Neural crest cell (in vitro differentiated cells): ENCODE measurements at regions not wholly inside any gene's neighbourhood (a gene's known extent, or its start where the extent isn't known, plus 50 kb on each side); places are given as distances from the start of the nearest gene placed in this dataset.

Experiments used
- DNase-seq: peaks from one replicate; pipeline ENCODE4 v3.0.0; 2021; ENCODE audit warnings: low read depth, mixed read lengths, low spot score
- H3K27ac Mint-ChIP-seq: one replicate; pipeline ENCODE4 v1.8.0; 2021; ENCODE audit warnings: mild to moderate bottlenecking, mixed read lengths; ENCODE audit not compliant: unreplicated experiment
- H3K27me3 Mint-ChIP-seq: 2 replicates; pipeline ENCODE4 v1.8.0; 2021; ENCODE audit warnings: low read depth, mild to moderate bottlenecking, mixed read lengths
- H3K36me3 Mint-ChIP-seq: 2 replicates; pipeline ENCODE4 v1.8.0; 2021; ENCODE audit warnings: low read depth, mild to moderate bottlenecking, mixed read lengths
- H3K4me1 Mint-ChIP-seq: 2 replicates; pipeline ENCODE4 v1.8.0; 2021; ENCODE audit warnings: mixed read lengths
- H3K4me3 Mint-ChIP-seq: one replicate; pipeline ENCODE4 v1.8.0; 2021; ENCODE audit warnings: mild to moderate bottlenecking, mixed read lengths
- H3K9me3 Mint-ChIP-seq: 2 replicates; pipeline ENCODE4 v1.8.0; 2021; ENCODE audit warnings: mixed read lengths
- CTCF ChIP-seq: fragments of 200-600 bp; sonication (generic); conservative IDR thresholded peaks from 2 replicates; pipeline ENCODE4 v1.5.0; 2021; ENCODE audit warnings: antibody characterized with exemption, mild to moderate bottlenecking

DNA sequence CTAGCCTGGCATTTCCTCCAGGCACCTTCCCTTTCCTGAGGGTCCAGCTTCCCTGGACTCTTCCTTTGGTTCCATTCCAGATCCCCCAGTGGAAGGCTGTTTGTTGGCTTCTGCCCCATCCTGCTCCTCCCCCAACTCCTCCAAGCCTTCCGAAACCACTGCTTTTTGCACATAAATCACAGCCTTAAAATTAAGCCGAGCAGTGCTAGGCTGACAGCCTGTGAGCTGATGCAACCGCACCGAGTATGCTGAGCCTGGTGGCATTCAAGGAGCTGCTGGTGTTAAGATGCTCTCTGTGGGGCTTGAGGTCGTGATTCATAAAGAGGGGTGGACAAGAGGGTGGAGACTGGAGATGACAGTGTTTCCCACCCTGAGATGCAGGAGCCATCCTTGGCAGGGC, 266.6 kb upstream of the C1orf174 start:
- Mint-ChIP-seq H3K36me3 (no peaks in the 10 kb centered on the region), H3K4me1 (peaks cover 16% of the 10 kb centered on the region), H3K4me3 (no peak overlapping the region), H3K9me3 (no peaks in the 10 kb centered on the region), H3K27ac (no peak overlapping the region), H3K27me3 (peaks cover 2% of the 10 kb centered on the region)
- no peak for TF ChIP-seq CTCF
- no peak for DNase-seq

DNA sequence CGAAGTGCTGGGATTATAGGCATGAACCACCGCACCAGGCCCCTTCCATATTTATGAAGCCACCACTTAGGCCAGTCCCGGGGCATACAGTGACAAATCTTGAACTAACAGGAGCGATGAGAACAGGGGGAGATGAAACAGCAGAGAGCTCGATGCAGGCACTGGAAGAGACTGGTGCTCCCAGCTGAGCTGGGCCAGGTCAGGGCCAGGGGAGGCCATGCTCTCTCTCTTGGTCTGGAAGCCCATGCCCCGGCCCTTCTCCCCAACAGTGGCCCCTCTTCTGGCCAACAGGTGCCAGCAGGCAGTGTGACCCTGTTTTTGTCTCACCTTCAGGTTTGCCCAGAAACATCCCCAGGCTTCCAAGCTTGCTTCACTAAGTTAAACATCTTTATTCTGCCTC, 269.9 kb upstream of the C1orf174 start:
- TF ChIP-seq CTCF: no peak
- H3K9me3 Mint-ChIP-seq: no peaks in the 10 kb centered on the region
- no peaks in the 10 kb centered on the region for H3K36me3 Mint-ChIP-seq
- H3K4me1 Mint-ChIP-seq: peaks cover 10% of the 10 kb centered on the region
- H3K27me3 Mint-ChIP-seq: peaks cover 8% of the 10 kb centered on the region
- no peak overlapping the region for H3K27ac Mint-ChIP-seq
- no peak overlapping the region for H3K4me3 Mint-ChIP-seq
- DNase-seq: no peak

DNA sequence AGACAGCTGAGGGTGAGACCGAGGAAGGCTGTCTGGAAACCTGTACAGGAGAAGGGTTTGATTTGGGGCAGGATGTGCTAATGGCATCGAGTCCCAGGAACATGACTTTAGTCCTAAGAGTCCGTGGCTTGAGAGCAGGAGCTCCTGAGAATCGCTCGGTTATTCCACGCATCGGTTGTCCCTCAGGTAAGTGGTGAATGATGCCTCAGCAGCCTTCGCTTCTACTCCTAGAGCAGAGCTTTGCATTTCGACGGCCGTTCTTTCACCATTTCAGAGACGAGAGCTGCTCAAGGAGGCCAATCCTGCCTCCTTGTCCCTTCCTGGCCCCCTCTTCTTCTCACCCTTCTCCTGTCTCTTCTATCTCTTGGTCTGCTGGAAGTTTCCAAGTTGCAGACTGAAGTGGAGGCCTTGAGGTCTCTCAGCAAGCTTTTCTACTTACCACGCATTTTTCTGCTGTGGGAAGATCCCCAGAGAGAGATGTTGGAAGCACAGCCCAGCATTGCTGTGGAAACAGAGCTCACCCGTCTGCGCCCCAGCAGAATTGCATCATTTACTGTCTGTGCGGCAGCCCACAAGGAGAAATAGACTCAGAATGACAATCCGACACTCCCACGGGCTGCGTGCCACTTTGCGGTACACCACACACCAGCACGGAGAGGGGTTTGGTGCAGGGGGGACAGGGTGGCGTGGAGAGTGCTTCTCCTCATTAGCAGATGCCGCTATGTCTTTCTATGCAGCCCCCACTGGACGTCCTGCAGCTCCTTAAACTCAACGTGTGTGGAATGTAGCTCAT, 270.7 kb upstream of the C1orf174 start:
- no peaks in the 10 kb centered on the region for H3K36me3 Mint-ChIP-seq
- peaks cover 8% of the 10 kb centered on the region for H3K27me3 Mint-ChIP-seq
- no peak overlapping the region for H3K4me3 Mint-ChIP-seq
- no peaks in the 10 kb centered on the region for H3K9me3 Mint-ChIP-seq
- H3K4me1 Mint-ChIP-seq: peaks cover 3% of the 10 kb centered on the region
- H3K27ac Mint-ChIP-seq: no peak overlapping the region
- no peak for TF ChIP-seq CTCF
- no peak for DNase-seq

- no peak for TF ChIP-seq CTCF
- H3K27ac Mint-ChIP-seq: no peak overlapping the region
- no peaks in the 10 kb centered on the region for H3K36me3 Mint-ChIP-seq
- H3K27me3 Mint-ChIP-seq: peaks cover 8% of the 10 kb centered on the region
- no peak overlapping the region for H3K4me3 Mint-ChIP-seq
- no peaks in the 10 kb centered on the region for H3K4me1 Mint-ChIP-seq
- H3K9me3 Mint-ChIP-seq: no peaks in the 10 kb centered on the region
- DNase-seq: no peak
Measured at GRCh38 chr1:4171480-4172450, 271.7 kb upstream of the C1orf174 start.

DNA sequence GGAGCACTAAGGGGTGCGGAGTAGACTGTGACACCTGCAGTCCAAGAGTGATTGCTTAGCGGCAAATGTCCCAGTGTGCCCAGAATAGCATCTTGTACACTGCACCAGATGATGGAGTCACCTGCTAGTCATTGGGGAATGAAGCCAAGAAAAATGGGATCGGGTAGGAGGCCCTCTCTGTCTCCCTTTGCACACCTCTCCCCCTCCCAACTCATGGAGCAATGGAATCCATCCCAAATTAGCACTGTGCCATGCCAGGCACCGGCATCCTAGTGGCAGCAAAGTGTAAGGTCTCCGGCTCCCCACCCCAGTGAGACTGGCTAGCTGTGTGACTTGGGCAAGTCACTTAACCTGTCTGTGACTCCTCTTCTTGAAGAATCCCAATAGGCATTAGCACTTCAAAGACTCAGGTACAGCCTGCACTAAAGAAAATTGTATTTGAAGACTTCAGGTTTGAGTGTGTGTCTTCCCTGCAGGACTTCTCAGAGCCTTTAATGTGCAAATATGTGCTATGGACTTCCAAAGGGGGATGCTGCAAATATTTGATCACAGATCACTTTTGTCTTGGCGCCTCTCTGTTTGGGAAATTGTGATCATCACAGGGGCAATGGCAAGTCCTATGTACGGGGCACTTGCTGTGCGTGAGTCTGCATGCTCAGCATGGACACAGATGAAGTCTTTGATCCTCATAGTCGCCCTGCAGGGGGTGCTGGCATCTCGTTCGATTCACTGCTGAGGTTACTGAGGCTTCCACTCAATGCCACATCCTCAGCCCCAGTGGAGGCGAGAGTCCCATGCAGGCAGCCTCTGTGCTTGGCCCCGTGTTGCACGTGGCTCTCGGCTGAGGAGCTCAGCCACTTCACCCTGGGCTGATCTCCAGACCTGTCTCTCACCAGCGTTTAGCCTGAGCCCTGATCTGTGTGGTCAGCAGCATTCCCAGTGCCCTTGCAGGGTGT, 272.9 kb upstream of the C1orf174 start:
- no peak for TF ChIP-seq CTCF
- no peak overlapping the region for H3K4me3 Mint-ChIP-seq
- H3K27ac Mint-ChIP-seq: peak overlapping the region; percentile 43
- DNase-seq: peak; percentile 9
- H3K9me3 Mint-ChIP-seq: no peaks in the 10 kb centered on the region
- H3K4me1 Mint-ChIP-seq: no peaks in the 10 kb centered on the region
- H3K36me3 Mint-ChIP-seq: no peaks in the 10 kb centered on the region
- peaks cover 8% of the 10 kb centered on the region for H3K27me3 Mint-ChIP-seq
